Subcutaneous abdominal adipose tissue (tissue), 5 donors: ENCODE measurements at regions not wholly inside any gene's neighbourhood (a gene's known extent, or its start where the extent isn't known, plus 50 kb on each side); places are given as distances from the start of the nearest gene placed in this dataset.

Experiments used
- H3K27ac ChIP-seq: one replicate; pipeline ENCODE4 v1.7.0; 2013; ENCODE audit warnings: low read depth, mild to moderate bottlenecking, inconsistent platforms, low read length, moderate library complexity
- H3K27me3 ChIP-seq, 5 donors: one replicate each; pipeline ENCODE4 v1.7.0; 2013; ENCODE audit warnings: low read length in 5 of 5, inconsistent platforms in 1 of 5; ENCODE audit not compliant: control insufficient read depth in 5 of 5, insufficient read depth in 4 of 5
- H3K36me3 ChIP-seq, 5 donors: one replicate each; pipeline ENCODE4 v1.7.0; 2013; ENCODE audit warnings: low read length in 5 of 5; ENCODE audit not compliant: control insufficient read depth in 5 of 5, insufficient read depth in 5 of 5
- H3K4me1 ChIP-seq, 5 donors: one replicate each; pipeline ENCODE4 v1.7.0; 2013; ENCODE audit warnings: low read length in 5 of 5, mild to moderate bottlenecking in 3 of 5, moderate library complexity in 1 of 5; ENCODE audit not compliant: control insufficient read depth in 5 of 5, insufficient read depth in 5 of 5
- H3K4me3 ChIP-seq, 5 donors: one replicate each; pipeline ENCODE4 v1.7.0; 2013; ENCODE audit warnings: low read length in 5 of 5, low read depth in 1 of 5
- H3K9ac ChIP-seq, 5 donors: one replicate each; pipeline ENCODE4 v1.7.0; 2013; ENCODE audit warnings: low read length in 5 of 5, mild to moderate bottlenecking in 4 of 5, moderate library complexity in 3 of 5
- H3K9me3 ChIP-seq, 5 donors: one replicate each; pipeline ENCODE4 v1.7.0; 2013; ENCODE audit warnings: low read length in 5 of 5; ENCODE audit not compliant: control insufficient read depth in 5 of 5
- donor health status: healthy.
- donor health status: healthy.
- donor health status: healthy.
- donor health status: healthy.
- donor health status: healthy.

DNA sequence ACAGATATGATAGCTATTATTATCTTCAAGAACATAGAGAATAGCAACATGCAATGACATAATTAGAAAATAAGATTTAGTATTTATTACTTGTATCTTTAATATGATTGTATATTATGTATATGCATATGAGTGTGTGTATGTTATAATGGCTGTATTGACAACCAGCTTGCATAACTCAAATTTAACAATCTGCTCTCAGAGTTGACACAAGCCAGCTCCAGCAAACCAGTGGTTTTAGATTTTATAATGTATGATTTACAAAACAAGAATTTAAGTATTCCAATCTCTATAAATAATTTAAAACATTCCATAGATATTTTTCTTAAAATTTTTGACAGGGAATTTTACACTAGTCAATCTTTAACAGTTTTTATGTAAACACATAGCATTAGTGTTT is 935.9 kb upstream of the EPHA5 start:
- Histone ChIP-seq H3K4me1 (no peaks in the 10 kb centered on the region), H3K4me3 (no peak overlapping the region), H3K27ac (no peak overlapping the region), H3K27me3 (no peaks in the 10 kb centered on the region), H3K36me3 (no peaks in the 10 kb centered on the region), H3K9ac (no peak overlapping the region), H3K9me3 (no peaks in the 10 kb centered on the region)

DNA sequence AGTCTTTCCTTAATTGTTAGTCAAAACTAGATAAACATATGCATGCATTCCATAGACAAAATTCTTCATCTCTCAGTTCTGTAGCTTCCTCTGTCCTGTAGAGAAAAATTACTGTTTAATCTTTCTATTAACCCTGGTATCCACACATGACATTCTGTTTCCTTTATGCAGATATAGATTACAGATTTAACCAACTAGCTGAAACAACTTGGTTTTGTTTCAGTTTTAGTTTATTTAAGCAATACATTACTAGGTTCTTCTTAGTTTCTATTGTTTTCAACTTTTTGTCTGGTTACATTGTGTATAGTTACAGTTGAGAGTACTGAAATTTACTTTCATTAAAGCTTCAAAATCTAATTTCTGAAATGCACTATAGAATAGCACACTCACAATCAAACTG is 933.9 kb upstream of the EPHA5 start:
- Histone ChIP-seq H3K4me3 (no peak overlapping the region), H3K9me3 (no peaks in the 10 kb centered on the region), H3K9ac (no peak overlapping the region), H3K4me1 (no peaks in the 10 kb centered on the region), H3K27me3 (no peaks in the 10 kb centered on the region), H3K27ac (no peak overlapping the region), H3K36me3 (no peaks in the 10 kb centered on the region)

DNA sequence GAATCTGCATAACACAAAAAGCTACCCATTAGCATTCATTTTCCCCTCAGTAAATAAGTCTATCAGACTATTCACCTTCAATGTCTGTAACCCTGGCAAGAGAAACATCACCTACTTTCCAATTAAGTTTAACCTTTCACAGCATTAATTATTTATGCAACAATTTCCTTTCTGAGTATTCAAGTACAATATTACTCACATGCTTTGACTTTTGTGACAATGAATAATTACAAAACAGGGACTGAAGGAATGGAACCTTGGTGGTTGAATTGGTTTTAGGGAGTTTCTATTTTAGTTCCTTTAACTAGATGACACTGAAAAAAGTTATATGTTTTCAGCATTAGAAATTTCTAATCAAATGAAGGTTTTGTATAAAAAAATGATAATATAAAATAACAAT is 932.3 kb upstream of the EPHA5 start:
- H3K27ac ChIP-seq: no peak overlapping the region
- no peak overlapping the region for H3K4me3 ChIP-seq
- H3K9ac ChIP-seq: no peak overlapping the region
- no peaks in the 10 kb centered on the region for H3K9me3 ChIP-seq
- no peaks in the 10 kb centered on the region for H3K4me1 ChIP-seq
- H3K27me3 ChIP-seq: no peaks in the 10 kb centered on the region
- no peaks in the 10 kb centered on the region for H3K36me3 ChIP-seq

DNA sequence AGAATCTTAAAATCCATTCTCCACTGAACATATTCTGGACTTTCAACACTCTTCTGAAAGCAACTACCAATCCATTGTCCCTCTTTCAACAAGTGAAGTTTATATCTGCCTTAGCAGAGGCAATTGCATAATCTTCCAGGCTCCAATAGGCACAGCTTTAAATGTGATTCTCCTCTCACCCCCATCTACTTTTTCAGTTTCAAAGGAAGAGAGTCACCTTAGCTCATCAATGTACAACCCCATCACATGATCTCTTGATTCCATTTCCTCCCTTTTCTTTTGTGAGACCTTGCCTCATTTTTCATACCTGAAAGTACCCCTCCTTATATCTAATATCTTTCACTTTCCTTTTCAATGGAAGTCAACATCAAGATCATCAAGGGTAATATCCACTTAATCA is 921.7 kb upstream of the EPHA5 start:
- H3K4me1 ChIP-seq: no peaks in the 10 kb centered on the region
- no peaks in the 10 kb centered on the region for H3K27me3 ChIP-seq
- H3K9ac ChIP-seq: no peak overlapping the region

DNA sequence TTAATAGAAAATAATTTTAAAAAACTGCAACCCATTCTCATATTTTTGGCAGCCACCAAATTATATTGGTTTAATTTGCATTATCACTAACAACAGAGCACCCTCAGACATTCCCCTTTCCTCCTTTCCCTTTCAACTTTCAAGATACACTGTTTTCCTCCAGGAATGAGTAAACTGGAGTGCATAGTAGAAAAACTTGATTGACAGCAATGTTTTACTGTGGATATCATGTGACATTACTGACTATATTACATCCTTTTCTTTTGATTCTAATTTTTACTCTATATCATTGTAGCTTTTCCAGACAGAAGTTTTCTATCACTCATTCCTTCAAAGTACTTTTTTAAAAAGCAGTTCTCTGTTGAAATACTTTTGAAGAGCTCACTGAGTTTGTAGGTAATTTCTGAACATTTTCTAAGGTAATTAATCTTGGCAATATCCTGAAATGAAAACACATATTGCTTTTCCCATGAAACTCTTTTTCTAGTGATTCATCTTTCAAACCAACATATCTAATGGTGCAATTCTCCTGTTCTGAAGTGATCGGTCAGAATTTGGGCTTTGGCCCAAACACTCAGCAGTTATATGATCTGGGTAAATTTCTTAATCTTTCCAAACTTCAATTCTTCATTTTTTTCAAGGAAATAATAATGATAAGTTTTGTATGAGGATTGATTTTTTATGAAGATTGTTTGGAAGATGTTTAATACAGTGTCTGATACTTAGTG is 920.4 kb upstream of the EPHA5 start:
- Histone ChIP-seq H3K27ac (no peak overlapping the region), H3K36me3 (no peaks in the 10 kb centered on the region), H3K4me1 (no peaks in the 10 kb centered on the region), H3K4me3 (no peak overlapping the region), H3K9me3 (no peaks in the 10 kb centered on the region), H3K9ac (no peak overlapping the region), H3K27me3 (no peaks in the 10 kb centered on the region)

More for the DNA sequence above, 921.7 kb upstream of the EPHA5 start:
- Histone ChIP-seq H3K9me3 (no peaks in the 10 kb centered on the region), H3K4me3 (no peak overlapping the region), H3K36me3 (no peaks in the 10 kb centered on the region), H3K27ac (no peak overlapping the region)

DNA sequence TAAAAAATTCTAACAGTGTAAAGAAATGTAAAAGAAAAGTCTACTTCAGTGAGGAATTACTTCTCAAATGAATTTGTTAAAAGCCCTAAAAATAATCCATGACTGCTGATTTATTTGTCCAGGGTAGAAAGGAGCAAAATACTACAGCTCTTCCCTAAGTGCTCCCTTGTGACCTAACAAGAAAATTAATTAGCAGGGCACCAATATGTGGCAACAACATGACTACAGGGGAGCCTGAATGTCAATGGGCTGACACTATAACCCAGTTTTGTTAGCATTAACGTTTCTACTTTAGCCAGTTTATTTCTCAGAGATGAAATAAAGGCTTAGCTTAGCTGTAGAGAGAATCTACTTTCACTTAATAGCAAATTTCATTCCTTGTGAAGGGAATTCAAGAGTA is 918.9 kb upstream of the EPHA5 start:
- Histone ChIP-seq H3K4me3 (no peak overlapping the region), H3K9me3 (no peaks in the 10 kb centered on the region), H3K36me3 (no peaks in the 10 kb centered on the region), H3K27me3 (no peaks in the 10 kb centered on the region), H3K9ac (no peak overlapping the region), H3K4me1 (no peaks in the 10 kb centered on the region), H3K27ac (no peak overlapping the region)

DNA sequence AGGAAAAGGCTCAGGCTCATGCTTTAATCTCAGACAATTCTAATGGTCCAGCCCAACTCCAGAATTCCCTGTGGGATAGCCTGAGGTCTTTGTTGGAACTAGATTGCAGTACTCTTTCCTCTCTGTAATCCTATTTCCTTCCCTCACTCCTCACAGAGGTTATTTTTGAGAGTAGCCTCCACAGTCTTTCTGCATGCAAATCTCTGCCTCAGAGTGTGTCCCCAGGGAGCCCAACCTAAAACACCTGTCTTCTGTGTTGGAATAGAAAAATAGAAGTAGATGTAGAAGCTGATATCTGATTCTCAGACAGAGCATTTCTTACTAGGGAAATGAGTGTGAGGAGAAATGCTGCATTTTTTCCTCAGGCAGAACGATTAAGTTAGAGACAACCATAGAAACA is 915.5 kb upstream of the EPHA5 start:
- Histone ChIP-seq H3K9ac (no peak overlapping the region), H3K27ac (no peak overlapping the region), H3K9me3 (no peaks in the 10 kb centered on the region), H3K27me3 (no peaks in the 10 kb centered on the region), H3K4me1 (no peaks in the 10 kb centered on the region), H3K4me3 (no peak overlapping the region), H3K36me3 (no peaks in the 10 kb centered on the region)

DNA sequence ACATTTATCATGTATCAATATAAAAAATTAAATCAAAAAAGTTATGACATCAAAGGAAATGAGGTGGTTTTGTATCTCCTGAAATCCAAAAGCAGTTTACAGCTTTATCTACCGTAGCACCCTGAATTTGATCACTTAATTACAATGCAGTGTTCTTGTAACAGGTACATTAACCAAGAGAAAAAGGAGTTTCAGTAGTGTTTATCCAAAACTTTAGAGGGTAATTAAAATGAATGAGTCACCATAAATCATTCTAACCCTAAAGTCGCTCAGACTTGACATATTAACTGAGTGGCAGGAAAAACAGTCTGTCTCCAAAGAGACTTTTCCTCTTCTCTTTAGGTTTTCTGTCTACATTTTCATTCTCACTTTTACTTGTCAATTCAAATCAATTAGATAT is 907.6 kb upstream of the EPHA5 start:
- Histone ChIP-seq H3K4me1 (no peaks in the 10 kb centered on the region), H3K9ac (no peak overlapping the region), H3K36me3 (no peaks in the 10 kb centered on the region), H3K27ac (no peak overlapping the region), H3K27me3 (no peaks in the 10 kb centered on the region), H3K9me3 (no peaks in the 10 kb centered on the region), H3K4me3 (no peak overlapping the region)

DNA sequence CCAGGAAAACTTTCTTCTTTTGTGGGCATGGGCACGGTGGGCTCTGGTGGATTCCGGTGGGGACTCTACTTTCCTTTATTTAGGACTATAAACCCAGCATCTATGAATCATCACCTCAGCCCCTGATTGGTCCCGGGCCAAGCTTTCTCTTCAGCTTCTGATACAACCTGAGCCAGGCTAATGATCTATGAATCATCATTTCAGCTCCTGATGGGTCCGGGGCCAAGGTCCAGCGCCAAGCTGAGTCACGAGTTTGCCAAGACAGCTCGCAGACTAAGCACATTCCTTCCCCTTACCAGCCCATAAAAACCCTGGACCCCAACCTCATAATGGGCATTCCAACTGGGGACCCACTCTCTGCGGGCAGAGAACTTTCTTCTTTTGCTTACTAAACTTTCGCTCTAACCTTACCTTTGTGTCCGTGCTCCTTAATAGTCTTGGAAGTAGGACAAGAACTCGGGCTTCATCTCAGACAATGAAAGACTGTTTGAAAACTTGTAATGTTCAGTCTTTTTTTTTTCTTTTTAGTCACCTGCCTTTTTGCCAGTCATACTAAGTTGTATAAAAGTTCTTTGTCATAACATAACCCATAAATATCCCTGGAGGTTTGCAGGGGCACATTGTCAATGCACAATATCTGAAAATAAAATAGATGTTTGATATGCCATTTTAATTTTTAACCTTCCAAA is 904.9 kb upstream of the EPHA5 start:
- Histone ChIP-seq H3K9me3 (no peaks in the 10 kb centered on the region), H3K4me1 (no peaks in the 10 kb centered on the region), H3K9ac (no peak overlapping the region), H3K36me3 (no peaks in the 10 kb centered on the region), H3K4me3 (no peak overlapping the region), H3K27me3 (no peaks in the 10 kb centered on the region), H3K27ac (no peak overlapping the region)

DNA sequence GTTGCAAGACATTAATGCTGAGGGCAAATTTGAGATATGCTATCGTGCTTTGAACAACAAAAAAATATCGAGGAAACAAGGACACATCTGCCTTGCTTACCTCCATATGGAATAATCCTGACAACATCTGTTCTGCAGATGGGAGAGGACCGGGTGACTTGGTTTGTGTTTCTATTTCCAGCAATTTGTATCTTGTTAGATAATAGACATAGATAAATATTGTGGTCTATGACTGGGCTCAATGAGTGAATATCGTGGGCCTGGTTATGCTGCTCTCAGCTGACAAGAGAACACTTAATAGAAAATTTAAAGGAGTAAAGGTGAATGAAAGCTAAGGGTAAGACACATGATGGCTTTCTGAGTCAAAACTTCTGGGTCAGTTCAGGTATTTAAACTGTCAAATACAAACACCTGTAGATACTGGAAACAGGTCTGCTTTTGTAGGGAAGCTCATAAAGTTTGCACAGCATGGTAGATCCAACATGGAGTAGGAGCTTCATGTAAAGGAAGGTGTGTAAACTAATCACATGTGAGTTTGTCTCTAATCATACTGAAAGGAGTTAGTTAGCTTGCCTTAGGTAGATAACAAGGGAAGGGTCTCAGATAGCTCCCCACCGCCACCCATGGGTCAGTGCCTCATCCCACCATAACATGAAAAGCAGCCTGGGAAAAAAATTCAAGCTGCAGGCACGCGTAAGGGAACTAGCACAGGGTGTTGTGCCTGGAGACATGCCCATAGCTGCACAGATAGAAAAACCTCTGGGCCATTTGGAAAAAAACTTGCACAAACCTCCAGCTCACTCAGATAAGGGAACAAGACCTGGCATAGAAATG is 904.1 kb upstream of the EPHA5 start:
- Histone ChIP-seq H3K4me1 (no peaks in the 10 kb centered on the region), H3K36me3 (no peaks in the 10 kb centered on the region), H3K27ac (no peak overlapping the region), H3K9ac (no peak overlapping the region), H3K9me3 (no peaks in the 10 kb centered on the region), H3K4me3 (no peak overlapping the region), H3K27me3 (no peaks in the 10 kb centered on the region)
